ENCODE measurements at regions not wholly inside any gene's neighbourhood (a gene's known extent, or its start where the extent isn't known, plus 50 kb on each side); places are given as distances from the start of the nearest gene placed in this dataset.

DNA sequence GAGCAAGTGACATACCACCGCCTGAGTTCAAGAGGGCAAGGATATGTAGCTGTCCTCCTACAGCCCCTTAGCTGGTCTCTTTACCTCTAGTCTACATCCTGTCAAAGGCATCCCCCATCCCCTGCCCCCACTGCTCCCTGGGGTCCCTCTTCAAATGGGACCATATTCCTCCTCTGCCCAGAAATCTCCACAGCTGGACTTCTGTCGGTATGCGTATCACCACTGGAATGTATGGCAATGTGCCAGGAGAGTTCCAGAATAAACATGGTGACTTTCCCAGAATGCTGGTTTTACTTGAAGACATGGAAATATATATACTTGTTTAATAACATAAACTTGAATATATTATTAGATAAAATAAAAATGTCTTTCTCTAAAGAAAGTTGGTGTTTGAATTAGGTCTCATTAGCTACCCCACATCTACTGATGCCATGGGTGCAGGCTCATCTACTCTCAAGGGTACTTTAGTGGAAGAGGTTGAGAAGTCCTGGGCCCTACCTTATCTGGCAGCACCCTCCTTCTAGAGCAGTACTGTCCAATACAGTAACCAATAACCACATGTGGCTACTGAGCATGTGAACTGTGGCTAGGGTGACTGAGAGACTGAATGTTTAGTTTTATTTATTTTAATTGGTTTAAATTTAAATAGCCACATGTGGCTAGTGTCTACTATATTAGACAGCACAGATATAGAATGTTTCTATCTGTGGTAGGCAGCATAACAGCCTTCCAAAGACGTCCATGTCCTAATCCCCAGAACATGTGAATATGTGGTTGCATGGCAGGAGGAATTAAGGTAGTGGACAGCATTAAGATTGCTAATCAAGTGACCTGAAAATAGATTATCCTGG, 181.7 kb upstream of the SLC30A5 start:
- DNase-seq = no peak

DNA sequence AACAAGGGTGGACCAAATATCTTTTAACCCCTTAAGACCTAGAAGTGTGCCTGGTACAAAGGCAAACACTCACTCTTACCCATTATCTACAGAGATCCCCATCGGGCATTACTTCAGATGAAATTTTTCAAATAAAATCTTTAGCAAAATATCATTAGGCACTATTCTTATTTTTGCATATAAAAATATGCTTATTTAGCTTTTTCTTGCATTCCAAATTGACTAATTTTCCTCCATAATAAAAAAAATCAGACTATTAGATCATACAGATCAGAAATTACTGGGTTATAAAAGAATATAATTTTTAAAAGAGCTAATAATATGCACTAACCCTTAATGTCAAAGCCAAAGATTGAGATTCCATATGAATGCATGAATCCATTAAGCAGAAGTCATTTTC, 178.7 kb upstream of the SLC30A5 start:
- no peak for DNase-seq

DNA sequence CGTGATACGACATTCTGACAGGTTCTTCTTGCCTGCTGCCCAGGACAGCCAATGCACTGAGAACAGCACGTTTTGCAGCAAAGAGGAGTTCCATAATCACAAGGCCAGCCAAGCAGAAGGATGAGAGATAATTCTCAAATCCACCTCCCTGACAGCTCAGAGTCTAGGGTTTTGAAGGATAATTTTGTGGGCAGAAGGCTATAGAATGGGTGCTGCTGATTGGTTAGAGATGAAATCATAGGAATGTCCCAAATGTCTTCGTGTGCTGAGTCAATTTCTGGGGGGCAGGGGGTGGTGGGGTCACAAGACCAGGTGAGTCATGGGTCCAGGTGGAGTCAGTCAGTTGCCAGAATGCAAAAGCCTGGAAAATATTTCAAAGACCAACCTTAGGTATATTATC, 175.5 kb upstream of the SLC30A5 start:
- no peak for DNase-seq

DNA sequence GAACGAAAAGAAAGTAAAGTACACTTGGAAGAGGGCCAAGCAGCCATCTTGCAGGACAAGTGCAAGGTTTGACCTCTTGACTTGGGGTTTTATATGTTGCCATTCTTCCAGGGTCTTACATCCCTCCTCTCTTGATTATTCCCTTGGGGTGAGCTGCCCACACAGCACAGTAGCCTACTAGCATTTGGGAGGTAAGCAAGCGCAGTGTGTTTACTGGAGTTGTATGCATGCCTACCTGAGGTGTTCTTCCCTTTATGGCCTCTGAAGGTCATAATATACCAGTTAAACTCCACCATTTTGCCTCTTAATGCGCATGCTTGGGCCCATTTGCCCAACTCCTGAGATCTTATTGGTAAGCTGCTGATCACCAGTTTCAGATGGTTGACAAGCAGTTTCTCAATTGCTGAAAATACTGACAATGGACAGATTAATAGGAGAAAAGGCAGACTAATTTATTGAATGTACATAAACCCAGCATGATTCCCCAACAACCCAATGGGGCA, 173.8 kb upstream of the SLC30A5 start:
- DNase-seq = no peak

DNA sequence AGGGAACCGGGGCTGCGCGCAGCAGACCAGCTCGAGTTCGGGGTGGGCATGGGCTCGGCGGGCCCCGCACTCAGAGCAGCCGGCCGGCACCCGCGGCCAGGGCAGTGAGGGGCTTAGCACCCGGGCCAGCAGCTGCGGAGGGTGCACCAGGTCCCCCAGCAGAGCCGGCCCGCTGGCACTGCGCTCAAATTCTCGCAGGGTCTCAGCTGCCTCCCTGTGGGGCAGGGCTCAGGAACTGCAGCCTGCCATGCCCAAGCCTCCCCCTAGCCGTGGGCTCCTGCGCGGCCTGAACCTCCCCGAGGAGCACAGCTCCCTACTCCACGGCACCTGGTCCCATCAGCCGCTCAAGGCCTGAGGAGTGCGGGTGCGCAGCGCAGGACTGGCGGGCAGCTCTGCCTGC, 172.9 kb upstream of the SLC30A5 start:
- no peak for DNase-seq

DNA sequence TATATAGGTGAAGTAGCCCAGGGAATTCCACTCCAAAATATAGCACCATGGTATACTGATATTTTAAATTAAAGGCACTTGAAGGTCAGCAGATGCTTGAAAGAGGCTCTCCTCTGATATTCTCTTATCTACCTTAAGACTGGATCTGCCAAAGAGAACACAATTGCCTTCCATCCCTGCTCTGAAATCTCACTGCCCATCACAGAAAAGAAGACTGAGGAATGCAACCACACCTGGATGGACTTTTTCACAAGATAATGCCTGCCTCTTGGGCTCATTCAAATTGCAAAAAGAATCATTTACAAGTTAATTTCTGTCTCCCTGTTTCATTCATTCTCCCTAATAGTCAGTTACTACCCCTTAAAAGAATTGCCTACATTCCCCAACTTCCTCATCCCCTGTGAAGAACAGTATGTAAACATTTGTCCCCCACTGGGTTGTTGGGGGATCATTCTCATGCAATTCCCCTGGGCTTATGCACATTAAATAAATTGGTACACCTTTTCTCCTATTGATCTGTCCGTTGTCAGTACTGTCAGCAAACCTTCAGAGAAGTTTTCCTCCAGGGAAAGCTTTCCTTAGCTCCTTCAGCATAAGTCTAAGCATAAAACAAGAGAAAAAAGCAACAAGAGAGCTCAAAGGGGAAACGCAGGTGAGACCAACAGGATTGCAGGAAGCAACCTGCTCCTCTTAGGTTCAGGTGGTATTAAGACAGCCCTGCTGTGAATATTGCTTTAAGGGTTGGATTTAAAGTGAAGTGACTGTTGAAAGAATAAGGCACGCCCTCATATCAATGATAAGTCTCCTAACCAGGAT, 171.4 kb upstream of the SLC30A5 start:
- DNase-seq = no peak

DNA sequence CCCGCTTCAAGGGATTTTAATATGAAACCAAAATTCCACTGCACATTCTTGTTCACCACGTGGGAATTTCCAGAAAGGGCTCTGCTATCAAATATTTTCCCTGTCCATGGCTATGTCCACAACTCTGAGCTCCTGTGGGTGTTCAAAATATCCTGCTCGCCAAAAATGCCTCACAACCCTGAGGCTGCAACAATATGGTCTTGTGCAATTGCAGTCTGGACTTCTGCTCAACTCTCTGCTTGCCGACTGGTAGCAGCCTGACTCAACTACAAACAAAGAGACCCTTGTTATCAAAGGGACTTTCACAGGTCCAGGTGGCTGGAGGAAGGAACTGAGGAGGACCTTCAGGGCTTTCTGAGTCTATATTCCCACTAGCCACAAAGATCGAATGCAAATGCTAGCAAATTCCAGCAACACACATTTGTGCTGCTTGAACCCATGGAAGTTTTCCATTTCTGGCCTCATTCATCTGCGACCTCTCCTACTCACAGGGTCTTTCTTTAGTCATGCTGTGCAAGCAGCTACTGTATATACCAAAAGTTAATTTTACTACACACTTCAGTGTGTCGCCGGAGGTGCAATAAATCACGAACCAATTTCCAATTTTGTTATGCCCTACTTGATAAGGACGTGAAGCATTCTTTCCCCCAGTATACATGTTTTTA, 169.2 kb upstream of the SLC30A5 start:
- DNase-seq = no peak

DNA sequence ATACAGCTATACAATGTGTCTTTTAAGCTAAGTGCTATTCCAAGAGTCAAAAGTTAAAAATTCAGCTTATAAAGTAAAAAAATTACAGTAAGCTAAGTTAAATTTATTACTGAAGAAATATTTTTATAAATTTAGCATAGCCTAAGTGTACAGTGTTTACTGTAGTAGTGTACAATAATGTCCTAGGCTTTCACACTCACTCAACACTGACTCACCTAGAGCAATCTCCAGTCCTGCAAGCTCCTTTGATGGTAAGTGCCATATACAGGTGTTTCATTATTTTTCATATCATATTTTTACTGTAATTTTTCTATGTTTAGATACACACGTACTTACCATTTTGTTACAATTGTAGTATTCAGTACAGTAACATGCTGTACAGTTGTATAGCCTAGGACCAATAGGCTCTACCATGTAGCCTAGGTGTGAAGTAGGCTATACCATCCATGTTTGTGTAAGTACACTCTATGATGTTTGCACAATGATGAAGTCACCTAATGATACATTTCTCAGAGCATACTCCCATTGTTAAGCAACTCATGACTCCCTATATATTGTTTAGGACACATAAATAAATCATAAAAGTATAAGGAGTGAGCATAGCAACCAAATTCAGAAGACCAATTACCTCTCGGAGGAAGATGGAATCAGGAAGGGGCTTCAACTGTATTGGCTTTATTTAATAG, 165.1 kb upstream of the SLC30A5 start:
- no peak for DNase-seq

DNA sequence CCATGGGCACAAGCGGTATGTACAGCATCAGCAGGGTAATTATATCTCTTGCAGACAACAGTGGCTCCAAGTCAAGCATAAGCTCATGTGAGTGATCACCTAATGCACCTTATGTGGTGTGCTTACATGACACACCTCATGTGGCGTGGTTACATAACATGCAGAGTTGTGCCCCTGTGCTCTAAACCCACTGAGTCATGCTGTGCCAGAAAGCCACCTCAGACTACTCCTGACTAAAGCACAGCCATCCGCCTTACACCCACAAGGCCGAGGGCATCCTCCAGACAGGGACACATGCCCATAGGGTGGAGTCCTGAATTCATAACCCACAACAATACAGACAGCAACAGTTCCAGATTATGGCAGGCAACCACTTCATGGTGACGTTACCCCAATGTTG, 163.7 kb upstream of the SLC30A5 start:
- no peak for DNase-seq

DNA sequence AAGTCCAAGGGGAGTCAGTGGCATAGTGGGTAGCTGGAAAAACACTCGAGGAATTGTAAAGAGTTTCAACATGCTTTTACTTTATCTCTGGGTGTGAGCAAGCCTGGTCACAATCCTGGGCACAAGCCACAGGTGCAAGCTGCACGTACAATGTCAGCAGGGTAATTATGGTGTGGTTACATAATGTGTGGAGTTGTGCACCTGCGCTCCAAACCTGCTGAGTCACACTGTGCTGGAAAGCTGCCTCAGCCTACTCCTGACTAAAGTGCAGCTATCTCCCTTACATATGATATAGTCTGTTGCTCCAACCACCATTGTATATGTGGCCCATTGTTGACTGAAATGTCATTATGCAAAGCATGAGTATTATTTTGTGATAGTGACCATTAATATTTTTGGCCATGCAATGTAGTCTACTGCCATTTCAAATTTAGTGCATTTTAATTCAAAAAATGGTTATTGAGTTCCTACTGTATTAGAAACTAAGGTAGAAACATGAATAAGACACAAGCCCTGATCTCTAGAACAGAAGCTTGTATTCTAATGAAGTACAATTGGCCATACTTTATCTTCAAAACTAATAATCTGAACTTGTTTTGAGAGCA, 160.9 kb upstream of the SLC30A5 start:
- DNase-seq = no peak

DNA sequence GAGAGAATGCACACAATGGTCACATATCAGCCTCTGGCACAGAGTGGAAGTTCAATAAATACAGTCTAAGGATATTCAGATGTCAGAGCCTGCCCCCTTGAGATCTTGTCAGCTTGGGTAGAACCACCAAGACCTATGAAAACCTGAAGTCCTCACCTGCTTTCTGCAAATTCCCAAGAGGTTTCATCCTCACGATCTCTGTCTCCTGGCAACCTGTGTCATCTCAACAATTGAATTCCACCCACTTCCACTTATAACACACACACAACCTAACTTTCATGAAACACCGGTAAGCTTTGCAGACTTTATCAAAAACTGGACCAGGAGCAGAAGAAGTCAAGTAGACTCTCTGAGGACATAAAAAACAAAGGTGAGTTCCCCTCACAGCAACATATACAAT, 151.6 kb upstream of the SLC30A5 start:
- no peak for DNase-seq

DNA sequence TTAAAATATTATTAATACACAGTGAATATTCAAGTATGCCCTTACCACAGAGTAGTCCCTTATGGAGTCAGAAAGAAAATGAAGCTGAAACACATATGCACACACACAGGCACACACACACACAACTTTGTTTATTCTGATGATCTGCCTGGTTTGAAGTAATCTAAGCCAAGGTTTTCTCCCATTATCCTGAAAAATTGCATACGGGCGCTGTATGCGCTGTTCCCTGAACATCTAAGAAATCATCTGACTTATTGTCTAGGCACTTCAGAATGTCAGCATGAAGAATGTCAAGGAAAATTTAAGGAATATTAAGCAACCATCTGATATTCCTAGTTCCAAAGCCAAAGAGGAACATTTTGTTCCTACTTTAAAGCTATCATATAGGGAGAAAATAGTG, 147.1 kb upstream of the SLC30A5 start:
- DNase-seq = no peak

DNA sequence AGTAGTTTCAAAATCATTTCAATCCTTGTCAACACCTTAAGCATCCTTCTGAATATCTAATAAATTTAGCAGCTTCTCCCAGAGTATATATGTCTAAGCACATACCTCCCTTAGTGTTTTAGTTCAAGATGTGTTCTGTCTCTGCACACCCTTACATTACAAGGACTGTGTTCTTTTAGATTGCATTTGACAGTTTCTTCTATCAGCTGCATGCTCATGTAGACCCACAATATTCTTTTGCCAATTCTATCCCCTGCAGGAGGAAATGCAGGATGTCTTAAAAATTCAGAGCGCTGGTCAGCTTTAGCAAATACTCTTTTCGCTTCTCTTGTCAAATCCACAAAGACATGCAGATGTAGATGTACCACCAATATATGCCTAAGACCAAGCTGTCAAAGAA, 145.8 kb upstream of the SLC30A5 start:
- DNase-seq = no peak

DNA sequence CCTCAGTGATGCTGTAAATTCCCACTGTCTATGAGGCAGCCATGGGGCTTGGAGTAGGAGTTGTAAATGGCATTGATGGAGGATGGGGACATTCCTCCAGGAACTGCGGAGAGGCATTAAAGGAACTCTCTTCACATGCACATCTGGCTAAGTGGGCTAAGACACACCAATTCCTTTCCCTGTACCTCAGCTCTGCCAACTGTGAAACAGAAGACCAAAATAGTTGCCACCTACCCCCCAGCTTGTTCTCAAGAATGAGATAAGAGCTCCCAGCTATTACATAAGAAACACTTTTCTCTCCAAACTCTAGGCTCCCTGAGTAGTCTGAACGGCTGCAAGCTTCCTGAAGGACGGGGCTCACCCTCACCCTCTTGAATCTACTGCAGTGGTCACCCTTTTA, 144.6 kb upstream of the SLC30A5 start:
- no peak for DNase-seq

DNA sequence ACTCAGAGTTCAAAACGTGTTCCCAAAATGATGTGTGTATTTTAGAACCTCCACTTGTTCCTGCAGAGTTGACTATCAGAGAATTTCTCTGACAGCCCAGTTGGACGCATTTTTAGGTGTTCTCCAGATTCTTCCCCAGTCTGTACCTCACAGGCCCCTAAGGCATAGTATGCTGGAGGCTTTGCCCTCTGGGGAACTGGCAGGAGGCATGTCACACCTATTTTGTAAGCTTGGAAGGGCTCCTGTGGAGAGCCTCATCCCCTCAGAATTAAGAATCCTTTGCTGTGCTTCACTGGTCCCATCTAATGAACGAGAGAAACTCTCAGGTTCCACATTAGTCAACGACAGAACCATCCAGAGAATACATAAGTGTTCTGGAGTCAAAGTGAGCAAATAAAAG, 144.1 kb upstream of the SLC30A5 start:
- DNase-seq = no peak

DNA sequence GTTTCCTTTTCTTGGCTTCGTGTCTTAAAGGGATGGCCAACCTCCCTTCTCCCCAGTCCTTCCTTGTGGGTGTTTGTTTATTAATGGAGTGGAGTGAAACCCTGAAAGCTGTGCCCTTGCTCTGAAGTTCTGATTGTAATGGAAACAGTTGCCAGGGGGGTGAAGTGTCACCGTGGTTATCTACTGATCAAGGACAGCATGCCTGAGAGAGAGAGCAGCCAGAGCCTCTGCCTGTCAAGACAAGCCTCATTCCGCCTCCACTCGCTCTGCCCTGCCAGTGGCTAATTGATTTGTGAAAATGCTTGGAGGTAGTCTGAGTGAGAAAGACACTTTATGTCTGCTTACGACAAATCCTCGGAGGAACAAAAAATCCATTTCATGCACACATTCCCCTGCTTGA, 143.7 kb upstream of the SLC30A5 start:
- DNase-seq = no peak

DNA sequence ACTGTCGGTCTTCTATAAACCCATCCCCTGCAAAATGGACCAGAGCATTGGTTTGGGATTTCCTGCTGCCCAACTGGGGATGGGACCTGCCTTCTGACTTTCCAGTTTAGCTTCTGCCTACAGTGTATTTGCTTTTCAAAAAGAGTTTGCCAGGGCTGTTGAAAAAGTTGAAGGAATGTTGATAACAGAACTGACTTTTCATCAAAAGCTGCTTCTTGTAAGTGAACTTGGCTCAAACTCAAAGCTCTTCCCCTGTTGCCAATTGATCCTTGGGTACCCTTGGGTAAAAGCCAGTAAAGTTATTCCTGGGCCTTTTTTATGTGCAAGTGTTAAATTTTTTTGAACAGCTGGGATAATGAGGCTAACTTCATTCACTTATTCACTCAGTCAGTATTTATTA, 142.9 kb upstream of the SLC30A5 start:
- no peak for DNase-seq

DNA sequence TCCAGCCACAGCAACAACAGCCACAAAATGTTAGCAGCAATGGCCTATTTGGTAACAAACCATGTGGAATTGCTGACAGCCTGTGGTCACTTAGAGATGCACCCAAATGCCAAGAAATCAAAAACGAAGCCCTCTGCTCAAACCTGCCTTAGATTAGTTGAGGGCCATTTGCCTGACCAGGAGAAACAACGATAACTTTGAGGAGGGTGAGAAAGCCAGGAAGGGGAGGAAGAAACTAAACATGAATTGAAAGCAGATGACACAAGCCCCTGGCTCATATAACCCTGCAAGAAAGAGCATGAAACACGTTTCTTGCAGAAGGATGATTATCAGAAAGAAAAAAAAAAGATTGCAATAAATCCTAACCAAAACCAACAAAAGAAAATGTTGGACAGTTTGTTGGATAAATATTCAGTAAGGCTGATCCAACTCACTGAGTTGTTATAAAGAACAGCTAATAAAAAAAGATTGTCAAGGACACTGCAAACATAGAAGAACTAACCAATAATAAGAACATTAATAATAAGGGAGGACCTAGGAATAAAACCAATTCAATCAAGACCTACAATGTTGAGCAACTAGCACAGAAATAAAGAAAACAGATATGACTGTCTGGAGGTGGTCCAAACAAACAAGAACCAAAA, 140.5 kb upstream of the SLC30A5 start:
- DNase-seq = no peak

DNA sequence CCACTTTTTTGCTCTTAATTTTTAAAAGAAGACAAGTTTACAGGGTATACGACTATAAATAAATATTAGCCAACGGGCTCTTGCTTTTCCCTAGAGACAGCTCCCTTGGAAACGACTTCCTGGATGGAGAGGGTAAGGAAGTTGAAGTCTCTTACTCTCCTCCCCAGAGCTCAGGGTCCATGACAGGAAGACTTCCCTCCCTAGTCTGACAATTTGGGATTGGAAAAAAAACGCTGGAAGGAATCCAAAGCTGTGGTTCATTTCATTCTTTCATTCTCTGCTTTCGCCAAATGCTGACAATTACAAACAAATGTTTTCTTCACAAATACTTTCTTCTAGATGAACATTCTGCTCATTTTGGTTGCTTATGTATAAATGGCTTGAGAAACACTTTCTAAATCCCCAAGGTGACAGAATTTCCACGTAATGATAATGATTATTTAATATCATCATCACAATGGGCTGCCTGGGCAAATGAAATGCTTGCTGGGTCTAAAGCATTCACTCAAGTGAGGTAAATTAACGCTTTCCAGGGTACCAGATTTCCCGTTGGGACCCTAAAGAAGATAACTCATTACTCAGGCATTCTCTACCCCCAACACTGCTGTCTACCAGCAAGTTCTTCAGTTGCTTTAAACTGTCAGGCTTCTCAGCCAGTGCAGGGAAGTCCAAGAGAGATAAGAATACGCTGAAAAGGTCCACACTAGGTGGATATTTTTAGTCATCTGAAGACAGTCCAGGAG, 139.8 kb upstream of the SLC30A5 start:
- no peak for DNase-seq

DNA sequence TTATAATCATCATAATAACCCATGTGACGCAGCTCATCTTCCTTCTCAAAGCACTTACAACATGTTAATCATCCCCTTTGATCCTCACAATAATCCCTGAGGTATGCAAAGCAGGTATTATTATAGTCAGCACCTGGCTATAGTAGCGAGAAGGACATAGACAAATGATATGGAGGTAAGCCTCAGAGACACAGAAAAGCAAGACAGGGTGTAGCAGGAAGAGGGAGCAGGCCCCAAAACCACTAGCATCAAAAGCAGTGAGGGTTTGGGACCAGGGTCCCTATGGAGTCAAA, 139.2 kb upstream of the SLC30A5 start:
- DNase-seq = no peak

DNA sequence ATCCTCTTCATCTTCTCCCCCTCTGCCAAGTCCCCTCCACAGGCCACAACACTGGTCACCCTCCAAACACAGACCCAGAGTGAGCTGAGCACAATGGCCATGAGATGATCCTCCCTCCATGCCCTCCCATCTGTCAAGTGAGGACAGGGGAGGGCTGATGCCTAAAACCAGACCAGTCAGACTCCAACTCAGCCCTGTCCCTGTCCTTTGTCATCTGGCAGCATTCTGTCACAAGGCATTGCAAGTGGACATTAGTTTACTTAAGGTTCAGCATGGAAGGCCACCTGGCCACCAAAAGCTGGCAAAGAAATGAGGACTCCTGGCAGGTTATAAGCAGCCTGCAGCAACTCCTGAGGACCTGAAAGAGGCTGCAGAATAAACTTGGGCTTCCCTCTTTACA, 136.2 kb upstream of the SLC30A5 start:
- DNase-seq = no peak
